Transverse colon (tissue), 4 donors: ENCODE measurements at regions not wholly inside any gene's neighbourhood (a gene's known extent, or its start where the extent isn't known, plus 50 kb on each side); places are given as distances from the start of the nearest gene placed in this dataset.
"Not testable (repeated sequence)": the region's sequence is repeated elsewhere in the genome, so short reads cannot be mapped to it uniquely, and the experiment has no call there.

Source experiments
- CTCF ChIP-seq, 5 experiments: fragments of 200-600 bp in 3 of 5; fragments of 450-650 bp in 2 of 5; sonication (generic) in 3 of 5; IDR thresholded peaks; 1 replicate in 2 of 5; 2 replicates in 3 of 5; pipeline ENCODE4 v1.5.1; 2016 to 2017; ENCODE audit warnings: antibody characterized with exemption in 5 of 5, inconsistent platforms in 3 of 5, mild to moderate bottlenecking in 2 of 5, moderate library complexity in 1 of 5
- EP300 ChIP-seq: sonication (generic); formaldehyde crosslinking; IDR thresholded peaks from one replicate; pipeline ENCODE4 v1.6.1; 2017; ENCODE audit warnings: antibody characterized with exemption, low read depth
- POLR2A ChIP-seq: fragments of 450-650 bp; IDR thresholded peaks from one replicate; pipeline ENCODE4 v1.6.1; 2016; ENCODE audit warnings: antibody characterized with exemption, mild to moderate bottlenecking, moderate library complexity
- POLR2AphosphoS5 ChIP-seq, 3 donors: sonication (generic); formaldehyde crosslinking; IDR thresholded peaks; one replicate each; pipeline ENCODE4 v1.6.1; 2016; ENCODE audit warnings: antibody characterized with exemption in 3 of 3

DNA sequence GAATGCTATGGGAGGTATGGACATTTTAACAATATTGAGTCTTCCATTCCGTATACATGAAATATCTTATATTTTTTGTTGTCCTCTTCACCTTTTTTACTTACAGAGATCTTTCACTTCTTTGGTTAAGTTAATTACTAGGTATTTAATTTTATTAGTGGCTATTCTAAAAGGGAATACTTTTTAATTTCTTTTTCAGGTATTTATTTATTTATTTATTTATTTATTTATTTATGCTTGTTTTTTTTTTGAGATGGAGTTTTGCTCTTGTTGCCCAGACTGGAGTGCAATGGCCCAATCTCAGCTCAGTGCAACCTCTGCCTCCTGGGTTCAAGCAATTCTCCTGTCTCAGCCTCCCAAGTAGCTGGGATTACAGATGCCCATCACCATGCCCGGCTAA lies 329.1 kb downstream of the NAP1L3 start:
- not testable (repeated sequence) for TF ChIP-seq EP300; POLR2AphosphoS5 (IDR thresholded peaks at IDR 0.05); CTCF (IDR thresholded peaks at IDR 0.05); POLR2A
